ENCODE measurements at regions not wholly inside any gene's neighbourhood (a gene's known extent, or its start where the extent isn't known, plus 50 kb on each side); places are given as distances from the start of the nearest gene placed in this dataset.

DNA sequence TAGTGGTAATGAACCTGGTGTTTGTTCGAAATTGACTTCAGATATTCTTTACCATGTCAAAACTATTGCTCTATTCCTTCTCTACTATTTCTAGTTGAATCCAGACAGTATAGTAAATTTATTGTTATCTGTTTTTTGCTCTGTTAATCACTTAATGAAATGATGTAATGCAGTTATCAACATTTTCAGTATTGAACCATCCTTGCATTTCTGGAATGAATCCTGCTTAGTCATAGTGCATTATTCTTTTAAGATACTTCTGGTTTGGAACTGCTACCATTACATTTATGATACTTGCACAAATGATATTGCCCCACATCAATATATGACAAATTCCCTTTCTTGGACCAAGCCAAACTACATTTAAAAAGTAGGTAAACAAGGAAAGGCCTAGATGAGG lies 554.0 kb upstream of the KLF4 start (continued):
- TF ChIP-seq, protein P1, sequence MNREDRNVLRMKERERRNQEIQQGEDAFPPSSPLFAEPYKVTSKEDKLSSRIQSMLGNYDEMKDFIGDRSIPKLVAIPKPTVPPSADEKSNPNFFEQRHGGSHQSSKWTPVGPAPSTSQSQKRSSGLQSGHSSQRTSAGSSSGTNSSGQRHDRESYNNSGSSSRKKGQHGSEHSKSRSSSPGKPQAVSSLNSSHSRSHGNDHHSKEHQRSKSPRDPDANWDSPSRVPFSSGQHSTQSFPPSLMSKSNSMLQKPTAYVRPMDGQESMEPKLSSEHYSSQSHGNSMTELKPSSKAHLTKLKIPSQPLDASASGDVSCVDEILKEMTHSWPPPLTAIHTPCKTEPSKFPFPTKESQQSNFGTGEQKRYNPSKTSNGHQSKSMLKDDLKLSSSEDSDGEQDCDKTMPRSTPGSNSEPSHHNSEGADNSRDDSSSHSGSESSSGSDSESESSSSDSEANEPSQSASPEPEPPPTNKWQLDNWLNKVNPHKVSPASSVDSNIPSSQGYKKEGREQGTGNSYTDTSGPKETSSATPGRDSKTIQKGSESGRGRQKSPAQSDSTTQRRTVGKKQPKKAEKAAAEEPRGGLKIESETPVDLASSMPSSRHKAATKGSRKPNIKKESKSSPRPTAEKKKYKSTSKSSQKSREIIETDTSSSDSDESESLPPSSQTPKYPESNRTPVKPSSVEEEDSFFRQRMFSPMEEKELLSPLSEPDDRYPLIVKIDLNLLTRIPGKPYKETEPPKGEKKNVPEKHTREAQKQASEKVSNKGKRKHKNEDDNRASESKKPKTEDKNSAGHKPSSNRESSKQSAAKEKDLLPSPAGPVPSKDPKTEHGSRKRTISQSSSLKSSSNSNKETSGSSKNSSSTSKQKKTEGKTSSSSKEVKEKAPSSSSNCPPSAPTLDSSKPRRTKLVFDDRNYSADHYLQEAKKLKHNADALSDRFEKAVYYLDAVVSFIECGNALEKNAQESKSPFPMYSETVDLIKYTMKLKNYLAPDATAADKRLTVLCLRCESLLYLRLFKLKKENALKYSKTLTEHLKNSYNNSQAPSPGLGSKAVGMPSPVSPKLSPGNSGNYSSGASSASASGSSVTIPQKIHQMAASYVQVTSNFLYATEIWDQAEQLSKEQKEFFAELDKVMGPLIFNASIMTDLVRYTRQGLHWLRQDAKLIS (CRISPR knock-in tag; IDR thresholded peaks at IDR 0.05): no peak
- TF ChIP-seq NFYB (CRISPR knock-in tag; IDR thresholded peaks at IDR 0.05): no peak
- TF ChIP-seq, protein P2, sequence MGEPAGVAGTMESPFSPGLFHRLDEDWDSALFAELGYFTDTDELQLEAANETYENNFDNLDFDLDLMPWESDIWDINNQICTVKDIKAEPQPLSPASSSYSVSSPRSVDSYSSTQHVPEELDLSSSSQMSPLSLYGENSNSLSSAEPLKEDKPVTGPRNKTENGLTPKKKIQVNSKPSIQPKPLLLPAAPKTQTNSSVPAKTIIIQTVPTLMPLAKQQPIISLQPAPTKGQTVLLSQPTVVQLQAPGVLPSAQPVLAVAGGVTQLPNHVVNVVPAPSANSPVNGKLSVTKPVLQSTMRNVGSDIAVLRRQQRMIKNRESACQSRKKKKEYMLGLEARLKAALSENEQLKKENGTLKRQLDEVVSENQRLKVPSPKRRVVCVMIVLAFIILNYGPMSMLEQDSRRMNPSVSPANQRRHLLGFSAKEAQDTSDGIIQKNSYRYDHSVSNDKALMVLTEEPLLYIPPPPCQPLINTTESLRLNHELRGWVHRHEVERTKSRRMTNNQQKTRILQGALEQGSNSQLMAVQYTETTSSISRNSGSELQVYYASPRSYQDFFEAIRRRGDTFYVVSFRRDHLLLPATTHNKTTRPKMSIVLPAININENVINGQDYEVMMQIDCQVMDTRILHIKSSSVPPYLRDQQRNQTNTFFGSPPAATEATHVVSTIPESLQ (CRISPR knock-in tag; conservative IDR thresholded peaks at IDR 0.05): no peak
- TF ChIP-seq MIER2 (CRISPR knock-in tag; IDR thresholded peaks at IDR 0.05): no peak
- no peak for TF ChIP-seq TCF7 (IDR thresholded peaks at IDR 0.05; ENCODE audit: low read depth)
- TF ChIP-seq, protein P3, sequence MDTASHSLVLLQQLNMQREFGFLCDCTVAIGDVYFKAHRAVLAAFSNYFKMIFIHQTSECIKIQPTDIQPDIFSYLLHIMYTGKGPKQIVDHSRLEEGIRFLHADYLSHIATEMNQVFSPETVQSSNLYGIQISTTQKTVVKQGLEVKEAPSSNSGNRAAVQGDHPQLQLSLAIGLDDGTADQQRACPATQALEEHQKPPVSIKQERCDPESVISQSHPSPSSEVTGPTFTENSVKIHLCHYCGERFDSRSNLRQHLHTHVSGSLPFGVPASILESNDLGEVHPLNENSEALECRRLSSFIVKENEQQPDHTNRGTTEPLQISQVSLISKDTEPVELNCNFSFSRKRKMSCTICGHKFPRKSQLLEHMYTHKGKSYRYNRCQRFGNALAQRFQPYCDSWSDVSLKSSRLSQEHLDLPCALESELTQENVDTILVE (CRISPR knock-in tag; IDR thresholded peaks at IDR 0.05): no peak
- no peak for TF ChIP-seq HIVEP1 (CRISPR knock-in tag; IDR thresholded peaks at IDR 0.05)
- TF ChIP-seq, protein P4, sequence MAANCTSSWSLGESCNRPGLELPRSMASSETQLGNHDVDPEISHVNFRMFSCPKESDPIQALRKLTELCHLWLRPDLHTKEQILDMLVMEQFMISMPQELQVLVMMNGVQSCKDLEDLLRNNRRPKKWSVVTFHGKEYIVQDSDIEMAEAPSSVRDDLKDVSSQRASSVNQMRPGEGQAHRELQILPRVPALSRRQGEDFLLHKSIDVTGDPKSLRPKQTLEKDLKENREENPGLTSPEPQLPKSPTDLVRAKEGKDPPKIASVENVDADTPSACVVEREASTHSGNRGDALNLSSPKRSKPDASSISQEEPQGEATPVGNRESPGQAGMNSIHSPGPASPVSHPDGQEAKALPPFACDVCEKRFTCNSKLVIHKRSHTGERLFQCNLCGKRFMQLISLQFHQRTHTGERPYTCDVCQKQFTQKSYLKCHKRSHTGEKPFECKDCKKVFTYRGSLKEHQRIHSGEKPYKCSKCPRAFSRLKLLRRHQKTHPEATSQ (CRISPR knock-in tag; IDR thresholded peaks at IDR 0.05; ENCODE audit: borderline replicate concordance): no peak
- no peak for TF ChIP-seq PAX8 (CRISPR knock-in tag; IDR thresholded peaks at IDR 0.05; ENCODE audit: borderline replicate concordance)
- no peak for TF ChIP-seq CEBPG (CRISPR knock-in tag; IDR thresholded peaks at IDR 0.05)
- TF ChIP-seq, protein P5, sequence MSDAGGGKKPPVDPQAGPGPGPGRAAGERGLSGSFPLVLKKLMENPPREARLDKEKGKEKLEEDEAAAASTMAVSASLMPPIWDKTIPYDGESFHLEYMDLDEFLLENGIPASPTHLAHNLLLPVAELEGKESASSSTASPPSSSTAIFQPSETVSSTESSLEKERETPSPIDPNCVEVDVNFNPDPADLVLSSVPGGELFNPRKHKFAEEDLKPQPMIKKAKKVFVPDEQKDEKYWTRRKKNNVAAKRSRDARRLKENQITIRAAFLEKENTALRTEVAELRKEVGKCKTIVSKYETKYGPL (CRISPR knock-in tag; IDR thresholded peaks at IDR 0.05): no peak
- TF ChIP-seq ZBTB1 (CRISPR knock-in tag; IDR thresholded peaks at IDR 0.05; ENCODE audit: borderline replicate concordance): no peak

Data from HepG2 (cell line).